SK-N-MC (cell line): ENCODE measurements at regions not wholly inside any gene's neighbourhood (a gene's known extent, or its start where the extent isn't known, plus 50 kb on each side); places are given as distances from the start of the nearest gene placed in this dataset.

Experiments
- EZH2 ChIP-seq: fragments of 200-600 bp; sonication (generic); IDR thresholded peaks from one replicate; pipeline ENCODE4 v1.6.1; 2017; ENCODE audit warnings: antibody characterized with exemption
- POLR2AphosphoS5 ChIP-seq: IDR thresholded peaks from 2 replicates; pipeline ENCODE4 v1.6.1; 2012; ENCODE audit warnings: mild to moderate bottlenecking, low read depth, low read length, borderline replicate concordance

DNA sequence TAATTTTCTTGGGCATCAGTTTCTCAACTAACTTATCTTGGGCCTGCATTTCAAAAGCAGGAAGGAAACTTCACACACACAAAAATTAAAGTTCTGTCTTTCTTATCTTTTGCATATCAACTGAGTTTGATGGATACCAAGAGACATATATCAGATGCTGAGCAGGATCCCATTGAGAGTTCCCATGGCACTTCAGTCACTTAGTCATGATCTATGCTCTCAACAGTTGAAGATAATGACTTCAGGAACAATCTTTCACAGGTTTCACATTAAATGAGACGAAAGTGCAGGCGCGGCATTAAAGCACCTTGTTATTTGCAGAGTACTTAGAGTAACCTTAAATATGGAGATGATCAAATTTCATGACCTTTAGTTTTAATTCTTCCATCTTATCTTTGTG is 2139.8 kb upstream of the CELF4 start:
- no peak for TF ChIP-seq POLR2AphosphoS5
- no peak for TF ChIP-seq EZH2
